HEK293 (cell line): ENCODE measurements at regions not wholly inside any gene's neighbourhood (a gene's known extent, or its start where the extent isn't known, plus 50 kb on each side); places are given as distances from the start of the nearest gene placed in this dataset.

Experiments
- ATF2 ChIP-seq: fragments of 450-650 bp; formaldehyde crosslinking; IDR thresholded peaks from 2 replicates; pipeline ENCODE4 v1.5.1; 2016; ENCODE audit warnings: missing biosample characterization, missing genetic modification characterization, low read depth
- CTCF ChIP-seq: fragments of 450-650 bp; formaldehyde crosslinking; IDR thresholded peaks from 2 replicates; pipeline ENCODE4 v1.5.1; 2016; ENCODE audit warnings: missing biosample characterization, missing genetic modification characterization
- KLF9 ChIP-seq: fragments of 450-650 bp; formaldehyde crosslinking; IDR thresholded peaks from 2 replicates; pipeline ENCODE4 v1.5.1; 2016; ENCODE audit warnings: missing biosample characterization, missing genetic modification characterization, low read depth
- OSR2 ChIP-seq: fragments of 450-650 bp; formaldehyde crosslinking; IDR thresholded peaks from 2 replicates; pipeline ENCODE4 v1.5.1; 2016; ENCODE audit warnings: missing biosample characterization, missing genetic modification characterization
- PBX3 ChIP-seq: sonication (generic); formaldehyde crosslinking; IDR thresholded peaks from 2 replicates; pipeline ENCODE4 v1.8.1; 2022; ENCODE audit warnings: mild to moderate bottlenecking, moderate library complexity, missing genetic modification reagents
- ZBTB10 ChIP-seq: fragments of 450-650 bp; formaldehyde crosslinking; IDR thresholded peaks from 2 replicates; pipeline ENCODE4 v1.5.1; 2016; ENCODE audit warnings: missing biosample characterization, missing genetic modification characterization
- ZFP3 ChIP-seq: fragments of 450-650 bp; formaldehyde crosslinking; IDR thresholded peaks from 2 replicates; pipeline ENCODE4 v1.5.1; 2016; ENCODE audit warnings: low read depth, missing biosample characterization, missing genetic modification characterization
- ZNF133 ChIP-seq: fragments of 450-650 bp; formaldehyde crosslinking; IDR thresholded peaks from 2 replicates; pipeline ENCODE4 v1.5.1; 2016; ENCODE audit warnings: missing biosample characterization, missing genetic modification characterization
- ZNF514 ChIP-seq: fragments of 450-650 bp; formaldehyde crosslinking; IDR thresholded peaks from 2 replicates; pipeline ENCODE4 v1.5.1; 2016; ENCODE audit warnings: missing biosample characterization, missing genetic modification characterization
- ZNF768 ChIP-seq: fragments of 450-650 bp; formaldehyde crosslinking; IDR thresholded peaks from 2 replicates; pipeline ENCODE4 v1.5.1; 2018; ENCODE audit warnings: missing biosample characterization, mild to moderate bottlenecking, missing genetic modification characterization
- ZNF777 ChIP-seq: fragments of 450-650 bp; formaldehyde crosslinking; IDR thresholded peaks from 2 replicates; pipeline ENCODE4 v1.5.1; 2017; ENCODE audit warnings: missing biosample characterization, missing genetic modification characterization, borderline replicate concordance

- TF ChIP-seq ZNF768 (tag by site-specific recombination) (no peak), CTCF (no peak), ZNF133 (tag by site-specific recombination) (no peak), OSR2 (tag by site-specific recombination) (no peak), ZNF514 (tag by site-specific recombination) (no peak), KLF9 (tag by site-specific recombination) (no peak), ZNF777 (tag by site-specific recombination) (no peak), ZBTB10 (tag by site-specific recombination) (no peak), ZFP3 (no peak), PBX3 (CRISPR knock-in tag) (no peak), ATF2 (tag by site-specific recombination) (no peak)
These were observed 402.3 kb upstream of the GYPC start for GRCh38 chr2:126253669-126254068.
